Endothelial cell of umbilical vein (primary cell): ENCODE measurements at regions not wholly inside any gene's neighbourhood (a gene's known extent, or its start where the extent isn't known, plus 50 kb on each side); places are given as distances from the start of the nearest gene placed in this dataset.

Experiments
- BruUV-seq: library from RNA; stranded (reverse); fragments of 400-500 nt; replicated peaks from 2 replicates; lab custom pipeline; 2021; lab: Mats Ljungman, UMichigan
- CTCF ChIA-PET: fragments of 300-600, 350-600 bp; sonication (Branson Sonifier 250); formaldehyde crosslinking; loops from one replicate; lab custom pipeline; 2021; ENCODE audit warnings: antibody characterized with exemption, inconsistent platforms; lab: Charles Lee
- POLR2A ChIA-PET: fragments of 300-600, 350-600 bp; sonication (Branson Sonifier 250); formaldehyde crosslinking; loops from one replicate; lab custom pipeline; 2021; ENCODE audit warnings: antibody characterized with exemption, inconsistent platforms; lab: Charles Lee
- DNase-seq: peaks from one replicate; pipeline ENCODE4 v3.0.0-alpha.2; 2011; ENCODE audit warnings: low read depth, low spot score
- FAIRE-seq: peaks from 2 replicates; lab custom pipeline; 2011; peaks lifted over from hg19 to GRCh38; lab: Jason Lieb, UNC
- H2AFZ ChIP-seq: 2 replicates; pipeline ENCODE4 v1.6.0; 2012; ENCODE audit warnings: low read depth, low read length, control low read depth, inconsistent platforms
- H3K27ac ChIP-seq: 2 replicates; pipeline ENCODE4 v1.5.1; 2011; ENCODE audit warnings: low read depth, mild to moderate bottlenecking, control low read depth, low read length, moderate library complexity; ENCODE audit not compliant: insufficient read depth
- H3K27me3 ChIP-seq, 2 experiments: 2 replicates each; pipeline versions ENCODE4 v1.6.0 to v1.6.1; 2011; ENCODE audit warnings: low read length in 2 of 2, mixed read lengths in 1 of 2; ENCODE audit not compliant: control insufficient read depth in 2 of 2, insufficient read depth in 2 of 2
- H3K36me3 ChIP-seq, 2 experiments: 2 replicates in 1 of 2; 3 replicates in 1 of 2; pipeline ENCODE4 v1.5.1; 2011; ENCODE audit warnings: low read length in 2 of 2, mild to moderate bottlenecking in 1 of 2, moderate library complexity in 1 of 2; ENCODE audit not compliant: control insufficient read depth in 2 of 2, insufficient read depth in 2 of 2; ENCODE audit errors: extremely low read depth in 1 of 2
- H3K4me1 ChIP-seq: 3 replicates; pipeline ENCODE4 v1.5.1; 2011; ENCODE audit warnings: mild to moderate bottlenecking, low read length; ENCODE audit not compliant: control insufficient read depth, insufficient read depth; ENCODE audit errors: extremely low read depth
- H3K4me2 ChIP-seq: 2 replicates; pipeline ENCODE4 v1.6.1; 2011; ENCODE audit warnings: low read length, control low read depth, mixed read lengths; ENCODE audit not compliant: insufficient read depth
- H3K4me3 ChIP-seq, 3 experiments: fragments of 200-600 bp in 1 of 3; sonication (generic), shearing (Covaris generic) in 1 of 3; replicated peaks in 1 of 3; 2 replicates each; pipeline ENCODE4 v1.5.1; 2011 to 2016; ENCODE audit warnings: control low read depth in 3 of 3, low read length in 3 of 3, mild to moderate bottlenecking in 2 of 3, inconsistent platforms in 1 of 3, low read depth in 1 of 3, moderate library complexity in 1 of 3; ENCODE audit not compliant: insufficient read depth in 1 of 3
- H3K79me2 ChIP-seq: 2 replicates; pipeline ENCODE4 v1.6.0; 2012; ENCODE audit warnings: low read length, inconsistent platforms; ENCODE audit not compliant: control insufficient read depth, insufficient read depth
- H3K9ac ChIP-seq: replicated peaks from 2 replicates; pipeline ENCODE3; 2011; ENCODE audit warnings: low read length, control low read depth; ENCODE audit not compliant: insufficient read depth; ENCODE audit errors: extremely low read depth
- H3K9me1 ChIP-seq: replicated peaks from 3 replicates; pipeline ENCODE4 v1.6.0; 2011; ENCODE audit warnings: mild to moderate bottlenecking, low read length; ENCODE audit not compliant: control insufficient read depth, insufficient read depth; ENCODE audit errors: extremely low read depth
- H3K9me3 ChIP-seq: replicated peaks from 2 replicates; pipeline ENCODE4 v1.5.1; 2012; ENCODE audit warnings: low read length, inconsistent platforms; ENCODE audit not compliant: control insufficient read depth, insufficient read depth
- H4K20me1 ChIP-seq: replicated peaks from 2 replicates; pipeline ENCODE3; 2011; ENCODE audit warnings: mild to moderate bottlenecking, low read length; ENCODE audit not compliant: control insufficient read depth, insufficient read depth; ENCODE audit errors: extremely low read depth
- EZH2 ChIP-seq: IDR thresholded peaks from 2 replicates; pipeline ENCODE4 v1.6.1; 2012; ENCODE audit warnings: borderline replicate concordance, low read depth, mild to moderate bottlenecking, moderate library complexity, low read length, inconsistent platforms; ENCODE audit not compliant: severe bottlenecking
- FOS ChIP-seq: IDR thresholded peaks from 2 replicates; pipeline ENCODE4 v1.6.1; 2011; ENCODE audit warnings: mild to moderate bottlenecking, low read length, moderate library complexity, borderline replicate concordance; ENCODE audit not compliant: insufficient read depth
- GATA2 ChIP-seq: IDR thresholded peaks from 2 replicates; pipeline ENCODE4 v1.7.0; 2011; ENCODE audit warnings: low read depth, mild to moderate bottlenecking, moderate library complexity, mixed read lengths, low read length; ENCODE audit not compliant: insufficient read length, insufficient read depth
- JUN ChIP-seq: IDR thresholded peaks from 2 replicates; pipeline ENCODE4 v1.6.1; 2011; ENCODE audit warnings: borderline replicate concordance, low read depth; ENCODE audit not compliant: insufficient read length, insufficient read depth
- MAX ChIP-seq: IDR thresholded peaks from 2 replicates; pipeline ENCODE4 v1.6.1; 2011; ENCODE audit not compliant: insufficient read depth, insufficient read length
- MYC ChIP-seq: IDR thresholded peaks from one replicate; pipeline ENCODE4 v1.6.1; 2011; ENCODE audit warnings: mild to moderate bottlenecking, low read depth, low read length
- POLR2A ChIP-seq: IDR thresholded peaks from 2 replicates; pipeline ENCODE4 v1.6.1; 2012; ENCODE audit warnings: low read depth, mild to moderate bottlenecking, control low read depth, low read length
- POLR2AphosphoS5 ChIP-seq: IDR thresholded peaks from 2 replicates; pipeline ENCODE4 v1.6.1; 2012; ENCODE audit warnings: low read depth, mild to moderate bottlenecking, control low read depth, low read length, moderate library complexity; ENCODE audit not compliant: insufficient read depth
- dilution Hi-C: fragments of 300-500 bp; cut with MboI; formaldehyde crosslinking; loops from one replicate; pipeline ENCODE4 v1.15.0; 2019; ENCODE audit warnings: low sequenced_read_pairs; ENCODE audit not compliant: extremely low pct_ligation_motif_present
- intact Hi-C: fragments of 100-400 bp; cut with micrococcal nuclease; formaldehyde crosslinking; loops from one replicate; pipeline ENCODE4 v1.10.0; 2022
- TF ChIP-seq, protein P1 (sequence below), 2 donors: IDR thresholded peaks; 1 replicate in 1 of 2; 2 replicates in 1 of 2; pipeline ENCODE4 v1.5.1; 2011; ENCODE audit warnings: low read length in 2 of 2, mild to moderate bottlenecking in 2 of 2, moderate library complexity in 2 of 2, control low read depth in 1 of 2, inconsistent platforms in 1 of 2, low read depth in 1 of 2; ENCODE audit not compliant: insufficient read depth in 1 of 2; ENCODE audit errors: extremely low read depth in 1 of 2

GRCh38 chr2:16160281-16161084, 220.1 kb downstream of the MYCN start:
- dilution Hi-C loops (no loop called here), intact Hi-C loops (no loop called here)
- H3K4me1 ChIP-seq, result no peaks in the 10 kb centered on the region
- H3K27me3 ChIP-seq, result no peaks in the 10 kb centered on the region
- H3K36me3 ChIP-seq, result no peaks in the 10 kb centered on the region
- no peak for FAIRE-seq
- CTCF ChIA-PET, result no interaction called here
- BruUV-seq, result no TSS peak
- H3K79me2 ChIP-seq, result no peaks in the 10 kb centered on the region
- H3K9ac ChIP-seq, result no peak overlapping the region
- POLR2A ChIA-PET, result no interaction called here
- H3K4me2 ChIP-seq, result no peak overlapping the region
- no peak for DNase-seq
- no peak overlapping the region for H2AFZ ChIP-seq
- no peaks in the 10 kb centered on the region for H3K9me1 ChIP-seq
- no peaks in the 10 kb centered on the region for H3K9me3 ChIP-seq
- no peak overlapping the region for H3K27ac ChIP-seq
- no peak for TF ChIP-seq EZH2
- TF ChIP-seq JUN, result no peak
- TF ChIP-seq GATA2, result no peak
- no peak for TF ChIP-seq MYC
- no peak for TF ChIP-seq FOS
- no peak for TF ChIP-seq MAX
- TF ChIP-seq, protein P1, sequence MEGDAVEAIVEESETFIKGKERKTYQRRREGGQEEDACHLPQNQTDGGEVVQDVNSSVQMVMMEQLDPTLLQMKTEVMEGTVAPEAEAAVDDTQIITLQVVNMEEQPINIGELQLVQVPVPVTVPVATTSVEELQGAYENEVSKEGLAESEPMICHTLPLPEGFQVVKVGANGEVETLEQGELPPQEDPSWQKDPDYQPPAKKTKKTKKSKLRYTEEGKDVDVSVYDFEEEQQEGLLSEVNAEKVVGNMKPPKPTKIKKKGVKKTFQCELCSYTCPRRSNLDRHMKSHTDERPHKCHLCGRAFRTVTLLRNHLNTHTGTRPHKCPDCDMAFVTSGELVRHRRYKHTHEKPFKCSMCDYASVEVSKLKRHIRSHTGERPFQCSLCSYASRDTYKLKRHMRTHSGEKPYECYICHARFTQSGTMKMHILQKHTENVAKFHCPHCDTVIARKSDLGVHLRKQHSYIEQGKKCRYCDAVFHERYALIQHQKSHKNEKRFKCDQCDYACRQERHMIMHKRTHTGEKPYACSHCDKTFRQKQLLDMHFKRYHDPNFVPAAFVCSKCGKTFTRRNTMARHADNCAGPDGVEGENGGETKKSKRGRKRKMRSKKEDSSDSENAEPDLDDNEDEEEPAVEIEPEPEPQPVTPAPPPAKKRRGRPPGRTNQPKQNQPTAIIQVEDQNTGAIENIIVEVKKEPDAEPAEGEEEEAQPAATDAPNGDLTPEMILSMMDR (IDR thresholded peaks at IDR 0.05; ENCODE audit: extremely low read depth in 1 of 2, insufficient read depth in 1 of 2, low read depth in 1 of 2, low read length in 2 of 2), result no peak
- no peak for TF ChIP-seq POLR2A
- no peak for TF ChIP-seq POLR2AphosphoS5
- no peaks in the 10 kb centered on the region for H4K20me1 ChIP-seq
- no peak overlapping the region for H3K4me3 ChIP-seq
